ENCODE measurements at regions not wholly inside any gene's neighbourhood (a gene's known extent, or its start where the extent isn't known, plus 50 kb on each side); places are given as distances from the start of the nearest gene placed in this dataset.
"Not testable (repeated sequence)": the region's sequence is repeated elsewhere in the genome, so short reads cannot be mapped to it uniquely, and the experiment has no call there.

- Mint-ChIP-seq H3K27ac (no peak overlapping the region), H3K36me3 (ENCODE audit: low read depth) (no peaks in the 10 kb centered on the region), H3K27me3 (ENCODE audit: low read depth) (no peaks in the 10 kb centered on the region), H3K9me3 (no peaks in the 10 kb centered on the region), H3K4me1 (ENCODE audit: low read depth) (no peaks in the 10 kb centered on the region), H3K4me3 (ENCODE audit: low read depth) (no peak overlapping the region)
- intact Hi-C loops (cut with micrococcal nuclease): no loop called here
- no peak for DNase-seq (ENCODE audit: low spot score)
Measured at GRCh38 chr12:23132357-23132756, 507.4 kb downstream of the ETNK1 start.

- no peaks in the 10 kb centered on the region for H3K27me3 Mint-ChIP-seq (ENCODE audit: low read depth)
Measured at GRCh38 chr12:23133471-23133870, 508.5 kb downstream of the ETNK1 start.

GRCh38 chr12:23139026-23139425, 514.1 kb downstream of the ETNK1 start:
- no peak overlapping the region for H3K27ac Mint-ChIP-seq
- intact Hi-C loops (cut with micrococcal nuclease): no loop called here
- no peak for DNase-seq (ENCODE audit: low spot score)
- H3K36me3 Mint-ChIP-seq (ENCODE audit: low read depth): no peaks in the 10 kb centered on the region
- no peaks in the 10 kb centered on the region for H3K4me1 Mint-ChIP-seq (ENCODE audit: low read depth)
- H3K27me3 Mint-ChIP-seq (ENCODE audit: low read depth): no peaks in the 10 kb centered on the region
- no peak overlapping the region for H3K4me3 Mint-ChIP-seq (ENCODE audit: low read depth)
- peaks cover 7% of the 10 kb centered on the region for H3K9me3 Mint-ChIP-seq

More at GRCh38 chr12:23133471-23133870, 508.5 kb downstream of the ETNK1 start:
- DNase-seq (ENCODE audit: low spot score): no peak
- Mint-ChIP-seq H3K27ac (no peak overlapping the region), H3K36me3 (ENCODE audit: low read depth) (no peaks in the 10 kb centered on the region), H3K9me3 (no peaks in the 10 kb centered on the region), H3K4me1 (ENCODE audit: low read depth) (no peaks in the 10 kb centered on the region), H3K4me3 (ENCODE audit: low read depth) (no peak overlapping the region)
- intact Hi-C loops (cut with micrococcal nuclease): no loop called here

- intact Hi-C loops (cut with micrococcal nuclease): no loop called here
- H3K9me3 Mint-ChIP-seq: peaks cover 20% of the 10 kb centered on the region
- H3K27ac Mint-ChIP-seq: no peak overlapping the region
- H3K36me3 Mint-ChIP-seq (ENCODE audit: low read depth): no peaks in the 10 kb centered on the region
- no peaks in the 10 kb centered on the region for H3K4me1 Mint-ChIP-seq (ENCODE audit: low read depth)
- no peaks in the 10 kb centered on the region for H3K27me3 Mint-ChIP-seq (ENCODE audit: low read depth)
- H3K4me3 Mint-ChIP-seq (ENCODE audit: low read depth): no peak overlapping the region
- no peak for DNase-seq (ENCODE audit: low spot score)
Measured at GRCh38 chr12:23140710-23141109, 515.7 kb downstream of the ETNK1 start.

GRCh38 chr12:23141335-23141734, 516.4 kb downstream of the ETNK1 start:
- no peaks in the 10 kb centered on the region for H3K27me3 Mint-ChIP-seq (ENCODE audit: low read depth)
- no peaks in the 10 kb centered on the region for H3K36me3 Mint-ChIP-seq (ENCODE audit: low read depth)
- intact Hi-C loops (cut with micrococcal nuclease): no loop called here
- no peak overlapping the region for H3K27ac Mint-ChIP-seq
- no peak for DNase-seq (ENCODE audit: low spot score)
- H3K9me3 Mint-ChIP-seq: peaks cover 21% of the 10 kb centered on the region
- no peaks in the 10 kb centered on the region for H3K4me1 Mint-ChIP-seq (ENCODE audit: low read depth)
- H3K4me3 Mint-ChIP-seq (ENCODE audit: low read depth): no peak overlapping the region

GRCh38 chr12:23146070-23146469, 521.1 kb downstream of the ETNK1 start:
- H3K9me3 Mint-ChIP-seq: peaks cover 25% of the 10 kb centered on the region
- H3K4me3 Mint-ChIP-seq (ENCODE audit: low read depth); H3K36me3 Mint-ChIP-seq (ENCODE audit: low read depth); H3K27me3 Mint-ChIP-seq (ENCODE audit: low read depth); H3K27ac Mint-ChIP-seq; intact Hi-C loops (cut with micrococcal nuclease); H3K4me1 Mint-ChIP-seq (ENCODE audit: low read depth); DNase-seq (ENCODE audit: low spot score): not testable (repeated sequence)

GRCh38 chr12:23168459-23168858, 543.5 kb downstream of the ETNK1 start:
- Mint-ChIP-seq H3K4me1 (ENCODE audit: low read depth) (no peaks in the 10 kb centered on the region), H3K27ac (no peak overlapping the region), H3K9me3 (peaks cover 7% of the 10 kb centered on the region), H3K4me3 (ENCODE audit: low read depth) (no peak overlapping the region), H3K27me3 (ENCODE audit: low read depth) (no peaks in the 10 kb centered on the region), H3K36me3 (ENCODE audit: low read depth) (no peaks in the 10 kb centered on the region)
- intact Hi-C loops (cut with micrococcal nuclease): no loop called here
- no peak for DNase-seq (ENCODE audit: low spot score)

GRCh38 chr12:23169012-23169695, 544.2 kb downstream of the ETNK1 start:
- H3K27ac Mint-ChIP-seq: no peak overlapping the region
- H3K4me1 Mint-ChIP-seq (ENCODE audit: low read depth): no peaks in the 10 kb centered on the region
- no peaks in the 10 kb centered on the region for H3K27me3 Mint-ChIP-seq (ENCODE audit: low read depth)
- no peak for DNase-seq (ENCODE audit: low spot score)
- no peak overlapping the region for H3K4me3 Mint-ChIP-seq (ENCODE audit: low read depth)
- peaks cover 10% of the 10 kb centered on the region for H3K9me3 Mint-ChIP-seq
- intact Hi-C loops (cut with micrococcal nuclease): no loop called here
- H3K36me3 Mint-ChIP-seq (ENCODE audit: low read depth): no peaks in the 10 kb centered on the region

GRCh38 chr12:23169696-23170013, 544.7 kb downstream of the ETNK1 start:
- no peaks in the 10 kb centered on the region for H3K27me3 Mint-ChIP-seq (ENCODE audit: low read depth)
- DNase-seq (ENCODE audit: low spot score): no peak
- H3K9me3 Mint-ChIP-seq: peaks cover 8% of the 10 kb centered on the region
- no peaks in the 10 kb centered on the region for H3K36me3 Mint-ChIP-seq (ENCODE audit: low read depth)
- intact Hi-C loops (cut with micrococcal nuclease): no loop called here
- no peak overlapping the region for H3K27ac Mint-ChIP-seq
- H3K4me3 Mint-ChIP-seq (ENCODE audit: low read depth): no peak overlapping the region
- no peaks in the 10 kb centered on the region for H3K4me1 Mint-ChIP-seq (ENCODE audit: low read depth)

GRCh38 chr12:23174917-23175316, 549.9 kb downstream of the ETNK1 start:
- Mint-ChIP-seq H3K9me3 (peaks cover 5% of the 10 kb centered on the region), H3K4me3 (ENCODE audit: low read depth) (no peak overlapping the region), H3K4me1 (ENCODE audit: low read depth) (no peaks in the 10 kb centered on the region), H3K36me3 (ENCODE audit: low read depth) (no peaks in the 10 kb centered on the region), H3K27me3 (ENCODE audit: low read depth) (no peaks in the 10 kb centered on the region), H3K27ac (no peak overlapping the region)
- intact Hi-C loops (cut with micrococcal nuclease): no loop called here
- DNase-seq (ENCODE audit: low spot score): no peak

GRCh38 chr12:23185346-23185745, 560.4 kb downstream of the ETNK1 start:
- DNase-seq (ENCODE audit: low spot score): no peak
- Mint-ChIP-seq H3K27ac (no peak overlapping the region), H3K4me3 (ENCODE audit: low read depth) (no peak overlapping the region), H3K36me3 (ENCODE audit: low read depth) (no peaks in the 10 kb centered on the region), H3K9me3 (no peaks in the 10 kb centered on the region), H3K4me1 (ENCODE audit: low read depth) (no peaks in the 10 kb centered on the region), H3K27me3 (ENCODE audit: low read depth) (no peaks in the 10 kb centered on the region)
- intact Hi-C loops (cut with micrococcal nuclease): no loop called here

GRCh38 chr12:23186950-23187349, 562.0 kb downstream of the ETNK1 start:
- no peak for DNase-seq (ENCODE audit: low spot score)
- intact Hi-C loops (cut with micrococcal nuclease): no loop called here
- no peaks in the 10 kb centered on the region for H3K4me1 Mint-ChIP-seq (ENCODE audit: low read depth)
- no peaks in the 10 kb centered on the region for H3K9me3 Mint-ChIP-seq
- H3K27ac Mint-ChIP-seq: no peak overlapping the region
- no peak overlapping the region for H3K4me3 Mint-ChIP-seq (ENCODE audit: low read depth)
- H3K36me3 Mint-ChIP-seq (ENCODE audit: low read depth): no peaks in the 10 kb centered on the region
- H3K27me3 Mint-ChIP-seq (ENCODE audit: low read depth): no peaks in the 10 kb centered on the region

GRCh38 chr12:23193552-23193951, 568.6 kb downstream of the ETNK1 start:
- Mint-ChIP-seq H3K4me1 (ENCODE audit: low read depth) (no peaks in the 10 kb centered on the region), H3K9me3 (no peaks in the 10 kb centered on the region), H3K4me3 (ENCODE audit: low read depth) (no peak overlapping the region), H3K36me3 (ENCODE audit: low read depth) (no peaks in the 10 kb centered on the region), H3K27ac (no peak overlapping the region), H3K27me3 (ENCODE audit: low read depth) (no peaks in the 10 kb centered on the region)
- no peak for DNase-seq (ENCODE audit: low spot score)
- intact Hi-C loops (cut with micrococcal nuclease): loop anchor here (5.0 kb wide), 1 partner anchor 451 kb away; no protein-coding TSS in a partner anchor

- Mint-ChIP-seq H3K4me3 (ENCODE audit: low read depth) (no peak overlapping the region), H3K9me3 (no peaks in the 10 kb centered on the region), H3K36me3 (ENCODE audit: low read depth) (no peaks in the 10 kb centered on the region), H3K27me3 (ENCODE audit: low read depth) (no peaks in the 10 kb centered on the region), H3K27ac (no peak overlapping the region), H3K4me1 (ENCODE audit: low read depth) (no peaks in the 10 kb centered on the region)
- intact Hi-C loops (cut with micrococcal nuclease): no loop called here
- no peak for DNase-seq (ENCODE audit: low spot score)
Measured at GRCh38 chr12:23197266-23197665, 572.3 kb downstream of the ETNK1 start.

Measured in activated T-helper 2 cell treated with anti-CD3 and anti-CD28 coated beads, Interferon-gamma antibody, Interleukin-2, Interleukin-4, amounts not matched to agents 10 μg/mL and 5 μg/mL and 100 μg/mL, durations not matched to agents 14 hours and 24 hours and 36 hours (primary cell).